Kasumi-1 (cell line): ENCODE measurements at regions not wholly inside any gene's neighbourhood (a gene's known extent, or its start where the extent isn't known, plus 50 kb on each side); places are given as distances from the start of the nearest gene placed in this dataset.
A peak's percentile ranks its signal among the peaks of the same experiment; 100 is the strongest.

Source experiments
- DNase-seq, 2 experiments: peaks; one replicate each; lab custom pipeline; 2025; lab: John Stamatoyannopoulos, UW

GRCh38 chr12:116402163-116402939, 124.9 kb upstream of the MED13L start:
- no peak for DNase-seq

GRCh38 chr12:116403546-116403945, 126.1 kb upstream of the MED13L start:
- DNase-seq: no peak

- DNase-seq: no peak
Observed at GRCh38 chr12:116404247-116404646, 126.8 kb upstream of the MED13L start.

- DNase-seq: no peak
Observed at GRCh38 chr12:116404913-116405611, 127.6 kb upstream of the MED13L start.

- DNase-seq: peak; percentile 85 to 87
Observed at GRCh38 chr12:116406529-116406928, 129.0 kb upstream of the MED13L start.

- no peak for DNase-seq
Observed at GRCh38 chr12:116408489-116409250, 131.2 kb upstream of the MED13L start.

GRCh38 chr12:116411977-116412376, 134.5 kb upstream of the MED13L start:
- DNase-seq: no peak

- no peak for DNase-seq
Observed at GRCh38 chr12:116414891-116415290, 137.4 kb upstream of the MED13L start.

- no peak for DNase-seq
Observed at GRCh38 chr12:116415408-116416108, 138.1 kb upstream of the MED13L start.

GRCh38 chr12:116416166-116416565, 138.7 kb upstream of the MED13L start:
- no peak for DNase-seq

GRCh38 chr12:116418551-116418950, 140.6 kb upstream of the MAP1LC3B2 start:
- DNase-seq: no peak

- no peak for DNase-seq
Observed at GRCh38 chr12:116420227-116420880, 138.8 kb upstream of the MAP1LC3B2 start.

GRCh38 chr12:116421785-116422538, 137.2 kb upstream of the MAP1LC3B2 start:
- no peak for DNase-seq

- no peak for DNase-seq
Observed at GRCh38 chr12:116423094-116423493, 136.1 kb upstream of the MAP1LC3B2 start.

- DNase-seq: no peak
Observed at GRCh38 chr12:116425256-116426193, 133.7 kb upstream of the MAP1LC3B2 start.

- DNase-seq: no peak
Observed at GRCh38 chr12:116426391-116427136, 132.6 kb upstream of the MAP1LC3B2 start.

- DNase-seq: no peak
Observed at GRCh38 chr12:116427200-116427930, 131.8 kb upstream of the MAP1LC3B2 start.

GRCh38 chr12:116429826-116430360, 129.3 kb upstream of the MAP1LC3B2 start:
- DNase-seq: no peak
